H1 (cell line): ENCODE measurements at regions not wholly inside any gene's neighbourhood (a gene's known extent, or its start where the extent isn't known, plus 50 kb on each side); places are given as distances from the start of the nearest gene placed in this dataset.

Experiments used
- CTCF ChIA-PET: fragments of 300-600 bp; sonication (Branson Sonifier 250); formaldehyde crosslinking; loops from one replicate; lab custom pipeline; 2021; ENCODE audit not compliant: partially characterized antibody; lab: Charles Lee
- POLR2A ChIA-PET: fragments of 300-600 bp; sonication (Branson Sonifier 250); formaldehyde crosslinking; loops from one replicate; lab custom pipeline; 2021; ENCODE audit warnings: inconsistent platforms; ENCODE audit not compliant: partially characterized antibody; lab: Charles Lee
- DNase-seq, 2 experiments: peaks; one replicate each; pipeline versions ENCODE4 v3.0.0 to v3.0.0-alpha.2; 2010 to 2022; ENCODE audit warnings: low spot score in 2 of 2, low read depth in 1 of 2, mixed read lengths in 1 of 2
- FAIRE-seq: peaks from 2 replicates; lab custom pipeline; 2011; peaks lifted over from hg19 to GRCh38; lab: Jason Lieb, UNC
- H2AFZ ChIP-seq: 2 replicates; pipeline ENCODE4 v1.8.1; 2012; ENCODE audit warnings: low read length, inconsistent platforms
- H2AK5ac ChIP-seq: 2 replicates; pipeline ENCODE4 v1.6.1; 2013; ENCODE audit warnings: low read depth, low read length
- H2BK120ac ChIP-seq: replicated peaks from 2 replicates; pipeline ENCODE3; 2013; ENCODE audit warnings: low read depth, low read length, inconsistent platforms
- H2BK12ac ChIP-seq: 2 replicates; pipeline ENCODE4 v1.6.1; 2013; ENCODE audit warnings: low read depth, low read length
- H2BK15ac ChIP-seq: 2 replicates; pipeline ENCODE4 v1.6.1; 2013; ENCODE audit warnings: low read length
- H2BK20ac ChIP-seq: 2 replicates; pipeline ENCODE4 v1.6.1; 2013; ENCODE audit warnings: low read length
- H2BK5ac ChIP-seq: 2 replicates; pipeline ENCODE4 v1.6.1; 2013; ENCODE audit warnings: low read depth, low read length
- H3K14ac ChIP-seq: 2 replicates; pipeline ENCODE4 v1.6.1; 2013; ENCODE audit warnings: inconsistent platforms; ENCODE audit not compliant: insufficient read length
- H3K18ac ChIP-seq: 2 replicates; pipeline ENCODE4 v1.6.1; 2013; ENCODE audit warnings: low read length; ENCODE audit errors: extremely low read depth
- H3K23ac ChIP-seq: 2 replicates; pipeline ENCODE4 v1.6.1; 2013; ENCODE audit warnings: inconsistent platforms; ENCODE audit not compliant: insufficient read length
- H3K23me2 ChIP-seq: 2 replicates; pipeline ENCODE4 v1.6.1; 2013; ENCODE audit warnings: low read depth, low read length
- H3K27ac ChIP-seq: 2 replicates; pipeline ENCODE4 v1.6.1; 2011; ENCODE audit warnings: low read depth, low read length, inconsistent platforms
- H3K27me3 ChIP-seq, 4 experiments: replicated peaks in 1 of 4; 1 replicate in 1 of 4; 2 replicates in 3 of 4; pipeline versions ENCODE4 v1.6.1 to v1.8.1; 2011 to 2013; ENCODE audit warnings: low read length in 3 of 4, mild to moderate bottlenecking in 3 of 4, inconsistent platforms in 2 of 4, mixed read lengths in 2 of 4, moderate library complexity in 1 of 4; ENCODE audit not compliant: control insufficient read depth in 3 of 4, insufficient read depth in 3 of 4; ENCODE audit errors: extremely low read depth in 1 of 4
- H3K36me3 ChIP-seq, 4 experiments: 2 replicates each; pipeline versions ENCODE4 v1.6.1 to v1.8.1; 2011 to 2013; ENCODE audit warnings: mild to moderate bottlenecking in 4 of 4, low read length in 3 of 4, moderate library complexity in 2 of 4, control low read depth in 1 of 4, inconsistent platforms in 1 of 4; ENCODE audit not compliant: insufficient read depth in 4 of 4, control insufficient read depth in 2 of 4
- H3K4ac ChIP-seq: replicated peaks from 2 replicates; pipeline ENCODE3; 2013; ENCODE audit warnings: low read length, low read depth, mixed read lengths, inconsistent platforms; ENCODE audit not compliant: insufficient read length
- H3K4me1 ChIP-seq, 4 experiments: replicated peaks in 1 of 4; 1 replicate in 1 of 4; 2 replicates in 3 of 4; pipeline versions ENCODE4 v1.6.1 to v1.8.1; 2011 to 2013; ENCODE audit warnings: low read length in 3 of 4, inconsistent platforms in 2 of 4, mixed read lengths in 1 of 4; ENCODE audit not compliant: insufficient read depth in 4 of 4, control insufficient read depth in 3 of 4
- H3K4me2 ChIP-seq, 2 experiments: 2 replicates each; pipeline versions ENCODE4 v1.6.1 to v1.8.1; 2011 to 2013; ENCODE audit warnings: low read depth in 2 of 2, low read length in 2 of 2, control low read depth in 1 of 2, inconsistent platforms in 1 of 2, mild to moderate bottlenecking in 1 of 2; ENCODE audit not compliant: insufficient read depth in 1 of 2
- H3K4me3 ChIP-seq, 4 experiments: fragments of 200-600, 300-600 bp in 1 of 4; sonication (generic), shearing (Covaris generic), sonication (Bioruptor Twin) in 1 of 4; 2 replicates each; pipeline versions ENCODE4 v1.5.1 to v1.8.1; 2011 to 2016; ENCODE audit warnings: low read length in 4 of 4, low read depth in 3 of 4, control low read depth in 2 of 4, inconsistent platforms in 2 of 4, mild to moderate bottlenecking in 2 of 4, mixed read lengths in 1 of 4, moderate library complexity in 1 of 4; ENCODE audit not compliant: insufficient read depth in 2 of 4; ENCODE audit errors: extremely low read depth in 1 of 4
- H3K56ac ChIP-seq: replicated peaks from 2 replicates; pipeline ENCODE3; 2013; ENCODE audit warnings: low read depth, mild to moderate bottlenecking, mixed read lengths, low read length, inconsistent platforms; ENCODE audit not compliant: insufficient read length
- H3K79me1 ChIP-seq: 2 replicates; pipeline ENCODE4 v1.6.1; 2013; ENCODE audit warnings: low read depth, low read length, control low read depth
- H3K79me2 ChIP-seq, 2 experiments: 2 replicates each; pipeline versions ENCODE4 v1.6.1 to v1.8.1; 2012 to 2013; ENCODE audit warnings: low read length in 2 of 2, mild to moderate bottlenecking in 2 of 2, inconsistent platforms in 1 of 2; ENCODE audit not compliant: insufficient read depth in 2 of 2, control insufficient read depth in 1 of 2
- H3K9ac ChIP-seq, 4 experiments: replicated peaks in 1 of 4; 1 replicate in 1 of 4; 2 replicates in 3 of 4; pipeline versions ENCODE4 v1.6.1 to v1.8.1; 2011 to 2013; ENCODE audit warnings: low read depth in 3 of 4, low read length in 3 of 4, control low read depth in 2 of 4, mild to moderate bottlenecking in 2 of 4, moderate library complexity in 2 of 4, inconsistent platforms in 1 of 4; ENCODE audit errors: extremely low read depth in 1 of 4
- H3K9me3 ChIP-seq, 2 experiments: 2 replicates each; pipeline versions ENCODE4 v1.6.1 to v1.8.1; 2012 to 2013; ENCODE audit warnings: mild to moderate bottlenecking in 2 of 2, moderate library complexity in 2 of 2, control low read depth in 1 of 2, inconsistent platforms in 1 of 2, low read depth in 1 of 2, low read length in 1 of 2, mixed read lengths in 1 of 2; ENCODE audit not compliant: insufficient read depth in 2 of 2
- H4K20me1 ChIP-seq, 2 experiments: replicated peaks in 1 of 2; 2 replicates each; pipeline versions ENCODE3 to v1.8.1; 2011 to 2013; ENCODE audit warnings: inconsistent platforms in 2 of 2, low read length in 2 of 2, mild to moderate bottlenecking in 1 of 2; ENCODE audit not compliant: insufficient read depth in 2 of 2, control insufficient read depth in 1 of 2
- H4K5ac ChIP-seq: 2 replicates; pipeline ENCODE4 v1.6.1; 2013; ENCODE audit warnings: low read length, low read depth, mixed read lengths, inconsistent platforms; ENCODE audit not compliant: insufficient read length
- H4K8ac ChIP-seq: 2 replicates; pipeline ENCODE4 v1.8.0; 2013; ENCODE audit warnings: mild to moderate bottlenecking, moderate library complexity, low read length, inconsistent platforms; ENCODE audit not compliant: insufficient read depth; ENCODE audit errors: extremely low read depth
- H4K91ac ChIP-seq: replicated peaks from 2 replicates; pipeline ENCODE3; 2013; ENCODE audit warnings: low read length, mixed read lengths, inconsistent platforms; ENCODE audit not compliant: insufficient read length
- CBX8 ChIP-seq: fragments of 300-800, 300-1000 bp; sonication (generic); IDR thresholded peaks from 2 replicates; pipeline ENCODE4 v1.7.1; 2016; ENCODE audit warnings: low read depth, low read length, borderline replicate concordance
- CEBPB ChIP-seq: IDR thresholded peaks from 2 replicates; pipeline ENCODE4 v1.6.1; 2012; ENCODE audit warnings: low read depth, low read length
- EGR1 ChIP-seq: IDR thresholded peaks from 2 replicates; pipeline ENCODE4 v1.6.1; 2011; ENCODE audit warnings: low read depth, low read length, borderline replicate concordance
- JUND ChIP-seq: IDR thresholded peaks from 2 replicates; pipeline ENCODE4 v1.6.1; 2011; ENCODE audit warnings: mild to moderate bottlenecking, improper control_type of control experiment, low read length
- KDM5A ChIP-seq: fragments of 200-600 bp; IDR thresholded peaks from 2 replicates; pipeline ENCODE4 v1.7.1; 2012; ENCODE audit warnings: mild to moderate bottlenecking, low read length, inconsistent platforms, mixed read lengths
- NANOG ChIP-seq: IDR thresholded peaks from 2 replicates; pipeline ENCODE4 v1.6.1; 2011; ENCODE audit warnings: low read length, low read depth, mild to moderate bottlenecking, inconsistent platforms; ENCODE audit not compliant: insufficient read depth, poor library complexity, severe bottlenecking
- NRF1 ChIP-seq: IDR thresholded peaks from 2 replicates; pipeline ENCODE4 v1.6.1; 2011; ENCODE audit warnings: mild to moderate bottlenecking, low read depth, low read length, improper control_type of control experiment
- POLR2AphosphoS5 ChIP-seq: IDR thresholded peaks from 2 replicates; pipeline ENCODE4 v1.6.1; 2011; ENCODE audit warnings: low read depth, low read length
- SAP30 ChIP-seq: fragments of 300-600 bp; sonication (generic); IDR thresholded peaks from 2 replicates; pipeline ENCODE4 v1.7.1; 2012; ENCODE audit warnings: low read length, moderate library complexity, mild to moderate bottlenecking, inconsistent platforms; ENCODE audit not compliant: insufficient read depth, insufficient replicate concordance
- SUZ12 ChIP-seq: fragments of 200-600 bp; sonication (generic); IDR thresholded peaks from 2 replicates; pipeline ENCODE4 v1.6.1; 2012; ENCODE audit warnings: mild to moderate bottlenecking, inconsistent platforms, low read length, moderate library complexity, mixed read lengths
- TEAD4 ChIP-seq: IDR thresholded peaks from 2 replicates; pipeline ENCODE4 v1.6.1; 2012; ENCODE audit warnings: low read depth, low read length, inconsistent platforms, mixed read lengths
- YY1 ChIP-seq: IDR thresholded peaks from 2 replicates; pipeline ENCODE4 v1.6.1; 2011; ENCODE audit warnings: low read depth, mild to moderate bottlenecking, low read length
- WGBS, 2 experiments: shearing (Covaris generic) in 1 of 2; methylation state at CpG; one replicate each; pipeline versions ENCODE4 v1.1.6 to v1.1.7; 2013 to 2015; ENCODE audit warnings: low lambda C conversion rate in 2 of 2, mixed read lengths in 2 of 2, inconsistent platforms in 1 of 2, low coverage in 1 of 2, missing lambda C conversion rate in 1 of 2; ENCODE audit not compliant: insufficient replicate concordance in 2 of 2, insufficient coverage in 1 of 2, insufficient read length in 1 of 2; ENCODE audit errors: extremely low coverage in 1 of 2, missing lambda C conversion rate in 1 of 2; 5-methylcytosine and 5-hydroxymethylcytosine counted together

- no peak overlapping the region for H2AFZ ChIP-seq
- no peak overlapping the region for H4K8ac ChIP-seq
- H3K4me2 ChIP-seq = no peak overlapping the region
- 88% methylated on average over 3 of the region's 3 CpGs; no CpG with 5 or more reads in 1 of the 2 experiments for WGBS, 2 experiments
- no peak overlapping the region for H3K4me3 ChIP-seq
- no peak overlapping the region for H3K4ac ChIP-seq
- FAIRE-seq (no peak), DNase-seq (no peak)
- no peak overlapping the region for H3K18ac ChIP-seq
- no peaks in the 10 kb centered on the region for H3K23me2 ChIP-seq
- H2BK20ac ChIP-seq = no peak overlapping the region
- H2BK120ac ChIP-seq = no peak overlapping the region
- H2BK5ac ChIP-seq = no peak overlapping the region
- H3K4me1 ChIP-seq = no peaks in the 10 kb centered on the region
- no peak overlapping the region for H3K56ac ChIP-seq
- H2AK5ac ChIP-seq = no peak overlapping the region
- no peak overlapping the region for H3K14ac ChIP-seq
- H3K79me2 ChIP-seq = no peaks in the 10 kb centered on the region
- H3K27me3 ChIP-seq = no peaks in the 10 kb centered on the region
- no peak overlapping the region for H3K9ac ChIP-seq
- no peak overlapping the region for H2BK12ac ChIP-seq
- no peak overlapping the region for H3K23ac ChIP-seq
- no peaks in the 10 kb centered on the region for H3K79me1 ChIP-seq
- no peaks in the 10 kb centered on the region for H3K9me3 ChIP-seq
- no peak overlapping the region for H4K5ac ChIP-seq
- POLR2A ChIA-PET = no interaction called here
- CTCF ChIA-PET = no interaction called here
- H4K20me1 ChIP-seq = no peaks in the 10 kb centered on the region
- no peaks in the 10 kb centered on the region for H3K36me3 ChIP-seq
- H4K91ac ChIP-seq = no peak overlapping the region
- no peak overlapping the region for H2BK15ac ChIP-seq
- H3K27ac ChIP-seq = no peak overlapping the region
- TF ChIP-seq EGR1 (no peak), NRF1 (no peak), SAP30 (no peak), YY1 (no peak), SUZ12 (no peak), KDM5A (no peak), TEAD4 (no peak), CEBPB (no peak), POLR2AphosphoS5 (no peak), NANOG (no peak), JUND (no peak), CBX8 (no peak)
Measured at GRCh38 chr12:25855716-25856115, 102.8 kb upstream of the RASSF8 start.
